Keratinocyte (primary cell): ENCODE measurements at regions not wholly inside any gene's neighbourhood (a gene's known extent, or its start where the extent isn't known, plus 50 kb on each side); places are given as distances from the start of the nearest gene placed in this dataset.

Source experiments
- EZH2 ChIP-seq: IDR thresholded peaks from one replicate; pipeline ENCODE4 v1.6.1; 2012; ENCODE audit warnings: inconsistent platforms, mild to moderate bottlenecking, low read length, moderate library complexity
- TF ChIP-seq, protein P1 (sequence below), 3 experiments: IDR thresholded peaks in 1 of 3; conservative IDR thresholded peaks in 1 of 3; optimal IDR thresholded peaks in 1 of 3; 2 replicates in 2 of 3; 3 replicates in 1 of 3; pipeline versions ENCODE3 to v1.5.1; 2011; ENCODE audit warnings: low read length in 3 of 3, mild to moderate bottlenecking in 3 of 3, moderate library complexity in 2 of 3, control low read depth in 1 of 3, inconsistent platforms in 1 of 3; ENCODE audit not compliant: insufficient read depth in 2 of 3; ENCODE audit errors: extremely low read depth in 1 of 3

DNA sequence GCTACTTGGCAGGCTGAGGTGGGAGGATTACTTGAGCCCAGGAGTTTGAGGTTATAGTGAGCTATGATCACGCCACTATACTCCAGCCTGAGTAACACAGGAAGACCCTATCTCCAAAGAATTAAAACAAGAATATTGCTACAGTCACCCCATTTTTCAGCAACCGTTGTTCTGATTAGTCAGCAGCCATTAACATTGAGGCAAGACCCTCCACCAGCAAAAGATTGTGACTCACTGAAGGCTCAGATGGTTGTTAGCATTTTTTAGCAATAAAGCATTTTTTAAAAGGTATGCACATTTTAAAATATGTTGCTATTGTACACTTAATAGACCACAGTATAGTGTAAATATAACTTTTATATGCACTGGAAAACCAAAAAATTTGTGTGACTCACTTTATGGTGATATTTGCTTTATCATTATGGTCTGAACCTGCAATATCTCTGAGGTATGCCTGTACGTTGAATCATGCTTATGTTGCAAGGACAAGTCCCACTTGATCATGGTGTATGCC, 492.6 kb downstream of the SQOR start:
- TF ChIP-seq EZH2, result no peak
- TF ChIP-seq, protein P1, sequence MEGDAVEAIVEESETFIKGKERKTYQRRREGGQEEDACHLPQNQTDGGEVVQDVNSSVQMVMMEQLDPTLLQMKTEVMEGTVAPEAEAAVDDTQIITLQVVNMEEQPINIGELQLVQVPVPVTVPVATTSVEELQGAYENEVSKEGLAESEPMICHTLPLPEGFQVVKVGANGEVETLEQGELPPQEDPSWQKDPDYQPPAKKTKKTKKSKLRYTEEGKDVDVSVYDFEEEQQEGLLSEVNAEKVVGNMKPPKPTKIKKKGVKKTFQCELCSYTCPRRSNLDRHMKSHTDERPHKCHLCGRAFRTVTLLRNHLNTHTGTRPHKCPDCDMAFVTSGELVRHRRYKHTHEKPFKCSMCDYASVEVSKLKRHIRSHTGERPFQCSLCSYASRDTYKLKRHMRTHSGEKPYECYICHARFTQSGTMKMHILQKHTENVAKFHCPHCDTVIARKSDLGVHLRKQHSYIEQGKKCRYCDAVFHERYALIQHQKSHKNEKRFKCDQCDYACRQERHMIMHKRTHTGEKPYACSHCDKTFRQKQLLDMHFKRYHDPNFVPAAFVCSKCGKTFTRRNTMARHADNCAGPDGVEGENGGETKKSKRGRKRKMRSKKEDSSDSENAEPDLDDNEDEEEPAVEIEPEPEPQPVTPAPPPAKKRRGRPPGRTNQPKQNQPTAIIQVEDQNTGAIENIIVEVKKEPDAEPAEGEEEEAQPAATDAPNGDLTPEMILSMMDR (optimal IDR thresholded peaks at IDR 0.05 in 1 of 3, IDR thresholded peaks at IDR 0.05 in 1 of 3, conservative IDR thresholded peaks at IDR 0.05 in 1 of 3; ENCODE audit: extremely low read depth in 1 of 3, insufficient read depth in 2 of 3, low read length in 3 of 3), result no peak
